ENCODE measurements at regions not wholly inside any gene's neighbourhood (a gene's known extent, or its start where the extent isn't known, plus 50 kb on each side); places are given as distances from the start of the nearest gene placed in this dataset.

DNA sequence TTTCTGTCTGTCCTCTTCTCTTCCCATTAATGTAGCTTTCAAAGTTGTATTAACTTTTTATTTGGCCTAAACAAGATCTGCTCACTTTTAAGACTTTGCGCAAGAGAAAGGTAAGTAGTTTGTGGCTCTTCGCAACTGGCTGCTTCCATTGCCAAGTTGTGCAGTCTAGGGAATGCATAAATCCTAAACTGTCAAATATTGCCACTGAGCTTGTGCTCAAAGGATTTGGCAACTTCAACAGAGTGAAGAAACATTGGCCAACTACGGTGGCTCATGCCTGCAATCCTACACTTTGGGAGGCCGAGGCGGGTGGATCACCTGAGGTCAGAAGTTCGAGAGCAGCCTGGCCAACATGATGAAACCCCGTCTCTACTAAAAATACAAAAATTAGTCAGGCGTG is 826.4 kb downstream of the EPHA4 start:
- H3K36me3 ChIP-seq (replicated peaks; ENCODE audit: insufficient read depth, low read depth) = no peaks in the 10 kb centered on the region
- no peaks in the 10 kb centered on the region for H4K20me1 ChIP-seq (ENCODE audit: insufficient read depth, poor library complexity, severe bottlenecking)
- no peaks in the 10 kb centered on the region for H3K79me2 ChIP-seq
- no peak overlapping the region for H3K4me2 ChIP-seq
- no peak overlapping the region for H3K27ac ChIP-seq
- H3K27me3 ChIP-seq = no peaks in the 10 kb centered on the region
- no peaks in the 10 kb centered on the region for H3K4me1 ChIP-seq (ENCODE audit: insufficient read depth)
- no peaks in the 10 kb centered on the region for H3K9me3 ChIP-seq (ENCODE audit: low read depth)
- H2AFZ ChIP-seq = no peak overlapping the region
- no peak overlapping the region for H3K4me3 ChIP-seq
- TF ChIP-seq, protein P1, sequence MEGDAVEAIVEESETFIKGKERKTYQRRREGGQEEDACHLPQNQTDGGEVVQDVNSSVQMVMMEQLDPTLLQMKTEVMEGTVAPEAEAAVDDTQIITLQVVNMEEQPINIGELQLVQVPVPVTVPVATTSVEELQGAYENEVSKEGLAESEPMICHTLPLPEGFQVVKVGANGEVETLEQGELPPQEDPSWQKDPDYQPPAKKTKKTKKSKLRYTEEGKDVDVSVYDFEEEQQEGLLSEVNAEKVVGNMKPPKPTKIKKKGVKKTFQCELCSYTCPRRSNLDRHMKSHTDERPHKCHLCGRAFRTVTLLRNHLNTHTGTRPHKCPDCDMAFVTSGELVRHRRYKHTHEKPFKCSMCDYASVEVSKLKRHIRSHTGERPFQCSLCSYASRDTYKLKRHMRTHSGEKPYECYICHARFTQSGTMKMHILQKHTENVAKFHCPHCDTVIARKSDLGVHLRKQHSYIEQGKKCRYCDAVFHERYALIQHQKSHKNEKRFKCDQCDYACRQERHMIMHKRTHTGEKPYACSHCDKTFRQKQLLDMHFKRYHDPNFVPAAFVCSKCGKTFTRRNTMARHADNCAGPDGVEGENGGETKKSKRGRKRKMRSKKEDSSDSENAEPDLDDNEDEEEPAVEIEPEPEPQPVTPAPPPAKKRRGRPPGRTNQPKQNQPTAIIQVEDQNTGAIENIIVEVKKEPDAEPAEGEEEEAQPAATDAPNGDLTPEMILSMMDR (IDR thresholded peaks at IDR 0.05; ENCODE audit: poor library complexity) = no peak
- no peak for TF ChIP-seq EZH2 (IDR thresholded peaks at IDR 0.05; ENCODE audit: borderline replicate concordance)
- TF ChIP-seq EZH2phosphoT487 (IDR thresholded peaks at IDR 0.05; ENCODE audit: low read depth, severe bottlenecking, unreplicated experiment) = no peak
- WGBS (ENCODE audit: low lambda C conversion rate, missing lambda C conversion rate) = 70% methylated on average over 8 of the region's 8 CpGs
- DNase-seq (ENCODE audit: low spot score) = no peak
- no peaks in the 10 kb centered on the region for H3K9me2 ChIP-seq (replicated peaks; ENCODE audit: insufficient read depth)

DNA sequence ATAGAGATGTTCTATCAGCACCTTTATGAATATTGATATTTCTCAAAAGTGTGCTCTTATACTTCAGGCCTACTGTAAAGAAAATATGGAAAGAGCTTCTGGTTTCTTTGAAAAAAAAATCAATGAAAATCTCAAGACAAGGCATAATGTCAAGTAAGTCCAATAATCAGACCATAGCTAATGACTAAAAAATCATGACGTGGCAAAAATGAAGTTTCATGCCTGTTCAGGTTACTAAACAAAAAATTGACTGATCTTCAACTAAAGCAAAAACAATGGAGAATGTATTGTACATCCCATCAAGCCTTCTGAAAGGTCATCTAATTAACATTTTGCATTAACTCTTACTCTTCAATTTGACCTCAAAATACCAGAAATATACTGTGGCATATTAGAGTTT is 824.4 kb downstream of the EPHA4 start:
- TF ChIP-seq, protein P1 (IDR thresholded peaks at IDR 0.05; ENCODE audit: poor library complexity) = no peak
- TF ChIP-seq EZH2 (IDR thresholded peaks at IDR 0.05; ENCODE audit: borderline replicate concordance) (no peak), EZH2phosphoT487 (IDR thresholded peaks at IDR 0.05; ENCODE audit: low read depth, severe bottlenecking, unreplicated experiment) (no peak)
- Histone ChIP-seq H4K20me1 (ENCODE audit: insufficient read depth, poor library complexity, severe bottlenecking) (no peaks in the 10 kb centered on the region), H3K27ac (no peak overlapping the region), H3K9me2 (replicated peaks; ENCODE audit: insufficient read depth) (no peaks in the 10 kb centered on the region), H3K4me3 (no peak overlapping the region), H3K9me3 (ENCODE audit: low read depth) (no peaks in the 10 kb centered on the region), H3K79me2 (no peaks in the 10 kb centered on the region), H3K27me3 (no peaks in the 10 kb centered on the region), H2AFZ (no peak overlapping the region), H3K36me3 (replicated peaks; ENCODE audit: insufficient read depth, low read depth) (no peaks in the 10 kb centered on the region), H3K4me2 (no peak overlapping the region), H3K4me1 (ENCODE audit: insufficient read depth) (no peaks in the 10 kb centered on the region)
- DNase-seq (ENCODE audit: low spot score) = no peak
- WGBS (ENCODE audit: low lambda C conversion rate, missing lambda C conversion rate) = 96% methylated on average over 1 of the region's 1 CpG

DNA sequence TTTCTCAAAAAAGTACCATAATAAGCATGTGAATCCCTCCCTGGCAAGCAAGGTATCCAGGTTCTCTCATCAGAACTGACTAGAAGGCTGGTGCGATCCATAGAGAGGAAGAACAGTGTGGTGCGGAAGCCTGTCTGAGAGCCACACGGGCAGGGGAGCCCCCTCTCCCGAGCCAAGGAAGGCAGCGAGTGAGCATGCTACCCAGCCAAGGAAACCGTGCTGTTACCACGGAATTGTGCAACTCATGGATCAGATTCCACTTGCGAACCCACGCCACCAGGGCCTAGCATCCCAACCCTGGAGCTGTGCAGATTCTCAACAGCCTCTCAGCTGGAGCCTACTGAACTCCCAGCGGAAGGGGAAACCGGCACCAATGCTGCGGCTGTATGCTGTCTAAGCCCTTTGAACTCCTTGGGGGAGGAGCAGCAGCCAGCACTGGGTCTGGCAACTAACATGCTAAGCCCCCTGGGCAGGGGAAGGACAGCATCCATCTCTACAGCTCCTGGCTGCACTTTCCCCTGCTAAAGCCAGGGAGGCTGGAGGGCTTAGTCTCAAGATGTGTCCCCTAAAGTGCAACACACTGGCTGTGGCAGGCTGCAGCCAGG is 823.1 kb downstream of the EPHA4 start:
- Histone ChIP-seq H3K79me2 (no peaks in the 10 kb centered on the region), H2AFZ (no peak overlapping the region), H4K20me1 (ENCODE audit: insufficient read depth, poor library complexity, severe bottlenecking) (no peaks in the 10 kb centered on the region), H3K4me1 (ENCODE audit: insufficient read depth) (no peaks in the 10 kb centered on the region), H3K36me3 (replicated peaks; ENCODE audit: insufficient read depth, low read depth) (no peaks in the 10 kb centered on the region), H3K27me3 (no peaks in the 10 kb centered on the region), H3K4me3 (no peak overlapping the region), H3K27ac (no peak overlapping the region), H3K9me3 (ENCODE audit: low read depth) (no peaks in the 10 kb centered on the region), H3K4me2 (no peak overlapping the region), H3K9me2 (replicated peaks; ENCODE audit: insufficient read depth) (no peaks in the 10 kb centered on the region)
- TF ChIP-seq, protein P1 (IDR thresholded peaks at IDR 0.05; ENCODE audit: poor library complexity) = no peak
- TF ChIP-seq EZH2 (IDR thresholded peaks at IDR 0.05; ENCODE audit: borderline replicate concordance) (no peak), EZH2phosphoT487 (IDR thresholded peaks at IDR 0.05; ENCODE audit: low read depth, severe bottlenecking, unreplicated experiment) (no peak)
- DNase-seq (ENCODE audit: low spot score) = no peak
- 68% methylated on average over 12 of the region's 12 CpGs for WGBS (ENCODE audit: low lambda C conversion rate, missing lambda C conversion rate)

Measured in hepatocyte (in vitro differentiated cells).